Body of pancreas (tissue), 4 donors: ENCODE measurements at regions not wholly inside any gene's neighbourhood (a gene's known extent, or its start where the extent isn't known, plus 50 kb on each side); places are given as distances from the start of the nearest gene placed in this dataset.

Source experiments
- POLR2A ChIP-seq, 3 donors: fragments of 450-650 bp; IDR thresholded peaks; one replicate each; pipeline ENCODE4 v1.6.1; 2016; ENCODE audit warnings: antibody characterized with exemption in 3 of 3, mild to moderate bottlenecking in 2 of 3
- TF ChIP-seq, protein P1 (sequence below), 7 experiments: fragments of 450-650 bp in 4 of 7; fragments of 200-600 bp in 3 of 7; sonication (generic) in 3 of 7; IDR thresholded peaks; one replicate each; pipeline ENCODE4 v1.5.1; 2016 to 2019; ENCODE audit warnings: antibody characterized with exemption in 7 of 7

GRCh38 chr12:92294676-92295440 is 149.2 kb upstream of the BTG1 start:
- no peak for TF ChIP-seq POLR2A (IDR thresholded peaks at IDR 0.05)
- TF ChIP-seq, protein P1, sequence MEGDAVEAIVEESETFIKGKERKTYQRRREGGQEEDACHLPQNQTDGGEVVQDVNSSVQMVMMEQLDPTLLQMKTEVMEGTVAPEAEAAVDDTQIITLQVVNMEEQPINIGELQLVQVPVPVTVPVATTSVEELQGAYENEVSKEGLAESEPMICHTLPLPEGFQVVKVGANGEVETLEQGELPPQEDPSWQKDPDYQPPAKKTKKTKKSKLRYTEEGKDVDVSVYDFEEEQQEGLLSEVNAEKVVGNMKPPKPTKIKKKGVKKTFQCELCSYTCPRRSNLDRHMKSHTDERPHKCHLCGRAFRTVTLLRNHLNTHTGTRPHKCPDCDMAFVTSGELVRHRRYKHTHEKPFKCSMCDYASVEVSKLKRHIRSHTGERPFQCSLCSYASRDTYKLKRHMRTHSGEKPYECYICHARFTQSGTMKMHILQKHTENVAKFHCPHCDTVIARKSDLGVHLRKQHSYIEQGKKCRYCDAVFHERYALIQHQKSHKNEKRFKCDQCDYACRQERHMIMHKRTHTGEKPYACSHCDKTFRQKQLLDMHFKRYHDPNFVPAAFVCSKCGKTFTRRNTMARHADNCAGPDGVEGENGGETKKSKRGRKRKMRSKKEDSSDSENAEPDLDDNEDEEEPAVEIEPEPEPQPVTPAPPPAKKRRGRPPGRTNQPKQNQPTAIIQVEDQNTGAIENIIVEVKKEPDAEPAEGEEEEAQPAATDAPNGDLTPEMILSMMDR (IDR thresholded peaks at IDR 0.05), result no peak
